Transverse colon (tissue), 4 donors: ENCODE measurements at regions not wholly inside any gene's neighbourhood (a gene's known extent, or its start where the extent isn't known, plus 50 kb on each side); places are given as distances from the start of the nearest gene placed in this dataset.

Experiments
- CTCF ChIP-seq, 5 experiments: fragments of 200-600 bp in 3 of 5; fragments of 450-650 bp in 2 of 5; sonication (generic) in 3 of 5; IDR thresholded peaks; 1 replicate in 2 of 5; 2 replicates in 3 of 5; pipeline ENCODE4 v1.5.1; 2016 to 2017; ENCODE audit warnings: antibody characterized with exemption in 5 of 5, inconsistent platforms in 3 of 5, mild to moderate bottlenecking in 2 of 5, moderate library complexity in 1 of 5
- EP300 ChIP-seq: sonication (generic); formaldehyde crosslinking; IDR thresholded peaks from one replicate; pipeline ENCODE4 v1.6.1; 2017; ENCODE audit warnings: antibody characterized with exemption, low read depth
- POLR2A ChIP-seq: fragments of 450-650 bp; IDR thresholded peaks from one replicate; pipeline ENCODE4 v1.6.1; 2016; ENCODE audit warnings: antibody characterized with exemption, mild to moderate bottlenecking, moderate library complexity
- POLR2AphosphoS5 ChIP-seq, 3 donors: sonication (generic); formaldehyde crosslinking; IDR thresholded peaks; one replicate each; pipeline ENCODE4 v1.6.1; 2016; ENCODE audit warnings: antibody characterized with exemption in 3 of 3

- TF ChIP-seq CTCF (IDR thresholded peaks at IDR 0.05) (no peak), POLR2AphosphoS5 (IDR thresholded peaks at IDR 0.05) (no peak), POLR2A (no peak), EP300 (no peak)
These were observed 60.6 kb upstream of the SHH start for GRCh38 chr7:155872678-155873369.
